ENCODE measurements at regions not wholly inside any gene's neighbourhood (a gene's known extent, or its start where the extent isn't known, plus 50 kb on each side); places are given as distances from the start of the nearest gene placed in this dataset.

- no peak for TF ChIP-seq CTCF (IDR thresholded peaks at IDR 0.05)
- TF ChIP-seq POLR2AphosphoS5 (IDR thresholded peaks at IDR 0.05; ENCODE audit: low read depth, low read length), result no peak
- no peak for TF ChIP-seq REST (IDR thresholded peaks at IDR 0.05; ENCODE audit: insufficient read depth in 1 of 2, low read depth in 2 of 2, low read length in 1 of 2)
- TF ChIP-seq SIN3A (IDR thresholded peaks at IDR 0.05; ENCODE audit: borderline replicate concordance, insufficient read depth, low read depth, low read length), result no peak
Measured at GRCh38 chr1:214146523-214146922, 134.4 kb upstream of the SMYD2 start.
